GM23338 (cell line): ENCODE measurements at regions not wholly inside any gene's neighbourhood (a gene's known extent, or its start where the extent isn't known, plus 50 kb on each side); places are given as distances from the start of the nearest gene placed in this dataset.

Experiments
- ATAC-seq: fragments of 200-7000 bp; cut with Tn5 transposase; 3 replicates; pipeline ENCODE4 v1.9.1; 2020
- DNase-seq: peaks from one replicate; pipeline ENCODE4 v3.0.0-alpha.2; 2015; ENCODE audit warnings: low spot score
- H2AFZ ChIP-seq: fragments of 200-600 bp; sonication (generic); 2 replicates; pipeline ENCODE4 v1.8.0; 2016; ENCODE audit warnings: antibody characterized with exemption, mild to moderate bottlenecking, moderate library complexity
- H3F3A ChIP-seq: fragments of 200-600 bp; sonication (generic); replicated peaks from 2 replicates; pipeline ENCODE4 v1.8.0; 2017; ENCODE audit warnings: antibody characterized with exemption, mixed run types, low read depth
- H3K27ac ChIP-seq: fragments of 200-600 bp; sonication (generic); 2 replicates; pipeline ENCODE4 v1.6.1; 2016; ENCODE audit warnings: low read depth
- H3K27me3 ChIP-seq: fragments of 200-600 bp; sonication (generic); 2 replicates; pipeline ENCODE4 v1.8.0; 2016; ENCODE audit warnings: mild to moderate bottlenecking, mixed run types, moderate library complexity; ENCODE audit not compliant: insufficient read depth
- H3K36me3 ChIP-seq: fragments of 200-600 bp; sonication (generic); 2 replicates; pipeline ENCODE4 v1.8.0; 2016; ENCODE audit warnings: mild to moderate bottlenecking; ENCODE audit not compliant: insufficient read depth
- H3K4me1 ChIP-seq: fragments of 200-600 bp; sonication (generic); 2 replicates; pipeline ENCODE4 v1.8.0; 2016; ENCODE audit warnings: mild to moderate bottlenecking, moderate library complexity; ENCODE audit not compliant: insufficient read depth
- H3K4me2 ChIP-seq: fragments of 200-600 bp; sonication (generic); 2 replicates; pipeline ENCODE4 v1.7.1; 2017; ENCODE audit warnings: mixed run types
- H3K4me3 ChIP-seq: fragments of 200-600 bp; sonication (generic); 2 replicates; pipeline ENCODE4 v1.6.1; 2016; ENCODE audit warnings: mixed run types
- H3K79me2 ChIP-seq: fragments of 200-600 bp; sonication (generic); replicated peaks from 2 replicates; pipeline ENCODE4 v1.8.0; 2017; ENCODE audit warnings: mild to moderate bottlenecking; ENCODE audit not compliant: insufficient read depth
- H3K9me2 ChIP-seq: fragments of 200-600 bp; sonication (generic); 2 replicates; pipeline ENCODE4 v1.8.0; 2017; ENCODE audit not compliant: insufficient read depth
- H4K20me1 ChIP-seq: fragments of 200-600 bp; sonication (generic); replicated peaks from 2 replicates; pipeline ENCODE4 v1.8.0; 2017; ENCODE audit warnings: mild to moderate bottlenecking; ENCODE audit not compliant: insufficient read depth
- H3K27ac Mint-ChIP-seq: 2 replicates; pipeline ENCODE4 v1.8.0; 2020; ENCODE audit warnings: inconsistent platforms, mild to moderate bottlenecking, moderate library complexity, mixed read lengths
- H3K27me3 Mint-ChIP-seq: 3 replicates; pipeline ENCODE4 v1.8.0; 2022; ENCODE audit warnings: low read depth, mild to moderate bottlenecking, moderate library complexity, mixed read lengths, inconsistent platforms; ENCODE audit not compliant: insufficient read depth, poor library complexity
- H3K36me3 Mint-ChIP-seq: 3 replicates; pipeline ENCODE4 v1.8.0; 2021; ENCODE audit warnings: low read depth, mild to moderate bottlenecking, inconsistent platforms, moderate library complexity, mixed read lengths
- H3K4me1 Mint-ChIP-seq: 3 replicates; pipeline ENCODE4 v1.8.0; 2020; ENCODE audit warnings: mild to moderate bottlenecking, inconsistent platforms, mixed read lengths
- H3K4me3 Mint-ChIP-seq: 3 replicates; pipeline ENCODE4 v1.8.0; 2021; ENCODE audit warnings: moderate library complexity, mild to moderate bottlenecking, inconsistent platforms, mixed read lengths
- H3K9me3 Mint-ChIP-seq: 3 replicates; pipeline ENCODE4 v1.8.0; 2020; ENCODE audit warnings: moderate library complexity, mild to moderate bottlenecking, inconsistent platforms, mixed read lengths
- EZH2 ChIP-seq: fragments of 200-600 bp; sonication (generic); IDR thresholded peaks from one replicate; pipeline ENCODE4 v1.8.0; 2017; ENCODE audit warnings: antibody characterized with exemption, mild to moderate bottlenecking, low read depth; ENCODE audit not compliant: unreplicated experiment
- EZH2phosphoT487 ChIP-seq: fragments of 200-600 bp; sonication (generic); IDR thresholded peaks from one replicate; pipeline ENCODE4 v1.8.1; 2018; ENCODE audit warnings: antibody characterized with exemption; ENCODE audit not compliant: unreplicated experiment
- JUNB ChIP-seq: IDR thresholded peaks from one replicate; pipeline ENCODE4 v1.6.1; 2016; ENCODE audit warnings: antibody characterized with exemption; ENCODE audit not compliant: unreplicated experiment
- ZNF331 ChIP-seq: fragments of 250-450 bp; sonication (Bioruptor Pico); IDR thresholded peaks from 2 replicates; pipeline ENCODE4 v1.5.0; 2020; ENCODE audit warnings: low read depth, mild to moderate bottlenecking, moderate library complexity
- TF ChIP-seq, protein P1 (sequence below): IDR thresholded peaks from one replicate; pipeline ENCODE4 v1.6.1; 2018; ENCODE audit warnings: antibody characterized with exemption; ENCODE audit not compliant: unreplicated experiment
- TF ChIP-seq, protein P2 (sequence below), 2 experiments: fragments of 200-600 bp in 1 of 2; sonication (generic) in 1 of 2; conservative IDR thresholded peaks; 2 replicates each; pipeline versions ENCODE4 v1.5.1 to v1.6.1; 2016 to 2017; ENCODE audit warnings: antibody characterized with exemption in 2 of 2, low read depth in 2 of 2, mild to moderate bottlenecking in 2 of 2, moderate library complexity in 1 of 2
- TF ChIP-seq, protein P3 (sequence below): IDR thresholded peaks from 2 replicates; pipeline ENCODE4 v1.6.1; 2016; ENCODE audit warnings: antibody characterized with exemption
- TF ChIP-seq, protein P4 (sequence below): fragments of 250-450 bp; sonication (Bioruptor Pico); IDR thresholded peaks from 2 replicates; pipeline ENCODE4 v1.5.0; 2020; ENCODE audit warnings: mild to moderate bottlenecking, moderate library complexity

DNA sequence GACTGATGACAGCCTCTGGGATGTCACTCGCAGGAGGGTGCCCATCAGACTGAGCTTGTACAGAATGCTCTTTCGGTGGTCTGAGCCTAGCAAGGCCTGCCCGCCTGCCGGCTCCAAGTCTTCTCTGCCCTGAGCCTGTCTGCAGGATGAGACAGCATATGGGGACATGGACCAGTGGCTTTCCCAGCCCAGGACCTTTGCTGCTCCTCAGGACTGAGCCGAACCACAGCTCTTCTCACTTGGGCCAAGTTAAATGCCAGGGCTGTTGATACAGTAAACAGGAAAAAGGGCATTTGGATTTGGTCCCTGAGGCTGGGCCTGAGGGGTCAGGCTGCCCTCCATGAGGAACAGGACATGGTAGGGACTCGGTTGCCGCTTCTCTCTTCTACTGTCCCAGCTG is 64.3 kb upstream of the EPS8L3 start (continued):
- TF ChIP-seq, protein P1, sequence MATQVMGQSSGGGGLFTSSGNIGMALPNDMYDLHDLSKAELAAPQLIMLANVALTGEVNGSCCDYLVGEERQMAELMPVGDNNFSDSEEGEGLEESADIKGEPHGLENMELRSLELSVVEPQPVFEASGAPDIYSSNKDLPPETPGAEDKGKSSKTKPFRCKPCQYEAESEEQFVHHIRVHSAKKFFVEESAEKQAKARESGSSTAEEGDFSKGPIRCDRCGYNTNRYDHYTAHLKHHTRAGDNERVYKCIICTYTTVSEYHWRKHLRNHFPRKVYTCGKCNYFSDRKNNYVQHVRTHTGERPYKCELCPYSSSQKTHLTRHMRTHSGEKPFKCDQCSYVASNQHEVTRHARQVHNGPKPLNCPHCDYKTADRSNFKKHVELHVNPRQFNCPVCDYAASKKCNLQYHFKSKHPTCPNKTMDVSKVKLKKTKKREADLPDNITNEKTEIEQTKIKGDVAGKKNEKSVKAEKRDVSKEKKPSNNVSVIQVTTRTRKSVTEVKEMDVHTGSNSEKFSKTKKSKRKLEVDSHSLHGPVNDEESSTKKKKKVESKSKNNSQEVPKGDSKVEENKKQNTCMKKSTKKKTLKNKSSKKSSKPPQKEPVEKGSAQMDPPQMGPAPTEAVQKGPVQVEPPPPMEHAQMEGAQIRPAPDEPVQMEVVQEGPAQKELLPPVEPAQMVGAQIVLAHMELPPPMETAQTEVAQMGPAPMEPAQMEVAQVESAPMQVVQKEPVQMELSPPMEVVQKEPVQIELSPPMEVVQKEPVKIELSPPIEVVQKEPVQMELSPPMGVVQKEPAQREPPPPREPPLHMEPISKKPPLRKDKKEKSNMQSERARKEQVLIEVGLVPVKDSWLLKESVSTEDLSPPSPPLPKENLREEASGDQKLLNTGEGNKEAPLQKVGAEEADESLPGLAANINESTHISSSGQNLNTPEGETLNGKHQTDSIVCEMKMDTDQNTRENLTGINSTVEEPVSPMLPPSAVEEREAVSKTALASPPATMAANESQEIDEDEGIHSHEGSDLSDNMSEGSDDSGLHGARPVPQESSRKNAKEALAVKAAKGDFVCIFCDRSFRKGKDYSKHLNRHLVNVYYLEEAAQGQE, result no peak
- TF ChIP-seq EZH2phosphoT487 (no peak), JUNB (no peak), EZH2 (no peak)

DNA sequence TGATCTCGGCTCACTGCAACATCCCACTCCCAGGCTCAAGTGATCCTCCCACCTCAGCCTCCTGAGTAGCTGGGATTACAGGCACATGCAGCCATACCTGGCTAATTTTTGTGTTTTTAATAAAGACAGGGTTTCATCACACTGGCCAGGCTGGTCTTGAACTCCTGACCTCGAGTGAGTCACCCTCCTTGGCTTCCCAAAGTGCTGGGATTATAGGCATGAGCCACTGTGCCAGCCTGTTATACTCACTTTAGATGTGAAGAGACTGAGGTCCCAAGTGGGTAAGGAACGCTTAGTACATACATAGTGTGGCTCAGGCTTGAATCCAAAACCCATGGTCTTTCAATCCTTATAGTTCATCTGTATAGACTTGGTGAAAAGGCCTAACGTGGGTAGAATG is 63.7 kb upstream of the EPS8L3 start:
- Mint-ChIP-seq H3K9me3 (peaks cover 22% of the 10 kb centered on the region), H3K27me3 (peaks cover 8% of the 10 kb centered on the region), H3K36me3 (peaks cover 23% of the 10 kb centered on the region), H3K27ac (no peak overlapping the region), H3K4me1 (peaks cover 15% of the 10 kb centered on the region), H3K4me3 (no peak overlapping the region)
- Histone ChIP-seq H3K4me3 (no peak overlapping the region), H2AFZ (no peak overlapping the region), H3K27ac (no peak overlapping the region), H3K4me1 (peaks cover 8% of the 10 kb centered on the region), H3K4me2 (no peak overlapping the region), H3K9me2 (no peaks in the 10 kb centered on the region), H3K36me3 (no peaks in the 10 kb centered on the region), H3K79me2 (no peaks in the 10 kb centered on the region), H3K27me3 (no peaks in the 10 kb centered on the region), H4K20me1 (no peaks in the 10 kb centered on the region), H3F3A (no peaks in the 10 kb centered on the region)
- DNase-seq (no peak), ATAC-seq (no peak)
- TF ChIP-seq, protein P2, sequence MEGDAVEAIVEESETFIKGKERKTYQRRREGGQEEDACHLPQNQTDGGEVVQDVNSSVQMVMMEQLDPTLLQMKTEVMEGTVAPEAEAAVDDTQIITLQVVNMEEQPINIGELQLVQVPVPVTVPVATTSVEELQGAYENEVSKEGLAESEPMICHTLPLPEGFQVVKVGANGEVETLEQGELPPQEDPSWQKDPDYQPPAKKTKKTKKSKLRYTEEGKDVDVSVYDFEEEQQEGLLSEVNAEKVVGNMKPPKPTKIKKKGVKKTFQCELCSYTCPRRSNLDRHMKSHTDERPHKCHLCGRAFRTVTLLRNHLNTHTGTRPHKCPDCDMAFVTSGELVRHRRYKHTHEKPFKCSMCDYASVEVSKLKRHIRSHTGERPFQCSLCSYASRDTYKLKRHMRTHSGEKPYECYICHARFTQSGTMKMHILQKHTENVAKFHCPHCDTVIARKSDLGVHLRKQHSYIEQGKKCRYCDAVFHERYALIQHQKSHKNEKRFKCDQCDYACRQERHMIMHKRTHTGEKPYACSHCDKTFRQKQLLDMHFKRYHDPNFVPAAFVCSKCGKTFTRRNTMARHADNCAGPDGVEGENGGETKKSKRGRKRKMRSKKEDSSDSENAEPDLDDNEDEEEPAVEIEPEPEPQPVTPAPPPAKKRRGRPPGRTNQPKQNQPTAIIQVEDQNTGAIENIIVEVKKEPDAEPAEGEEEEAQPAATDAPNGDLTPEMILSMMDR (conservative IDR thresholded peaks at IDR 0.05; ENCODE audit: low read depth in 2 of 2), result no peak
- TF ChIP-seq, protein P3, sequence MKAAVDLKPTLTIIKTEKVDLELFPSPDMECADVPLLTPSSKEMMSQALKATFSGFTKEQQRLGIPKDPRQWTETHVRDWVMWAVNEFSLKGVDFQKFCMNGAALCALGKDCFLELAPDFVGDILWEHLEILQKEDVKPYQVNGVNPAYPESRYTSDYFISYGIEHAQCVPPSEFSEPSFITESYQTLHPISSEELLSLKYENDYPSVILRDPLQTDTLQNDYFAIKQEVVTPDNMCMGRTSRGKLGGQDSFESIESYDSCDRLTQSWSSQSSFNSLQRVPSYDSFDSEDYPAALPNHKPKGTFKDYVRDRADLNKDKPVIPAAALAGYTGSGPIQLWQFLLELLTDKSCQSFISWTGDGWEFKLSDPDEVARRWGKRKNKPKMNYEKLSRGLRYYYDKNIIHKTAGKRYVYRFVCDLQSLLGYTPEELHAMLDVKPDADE, result no peak
- no peak for TF ChIP-seq EZH2phosphoT487
- TF ChIP-seq, protein P4, sequence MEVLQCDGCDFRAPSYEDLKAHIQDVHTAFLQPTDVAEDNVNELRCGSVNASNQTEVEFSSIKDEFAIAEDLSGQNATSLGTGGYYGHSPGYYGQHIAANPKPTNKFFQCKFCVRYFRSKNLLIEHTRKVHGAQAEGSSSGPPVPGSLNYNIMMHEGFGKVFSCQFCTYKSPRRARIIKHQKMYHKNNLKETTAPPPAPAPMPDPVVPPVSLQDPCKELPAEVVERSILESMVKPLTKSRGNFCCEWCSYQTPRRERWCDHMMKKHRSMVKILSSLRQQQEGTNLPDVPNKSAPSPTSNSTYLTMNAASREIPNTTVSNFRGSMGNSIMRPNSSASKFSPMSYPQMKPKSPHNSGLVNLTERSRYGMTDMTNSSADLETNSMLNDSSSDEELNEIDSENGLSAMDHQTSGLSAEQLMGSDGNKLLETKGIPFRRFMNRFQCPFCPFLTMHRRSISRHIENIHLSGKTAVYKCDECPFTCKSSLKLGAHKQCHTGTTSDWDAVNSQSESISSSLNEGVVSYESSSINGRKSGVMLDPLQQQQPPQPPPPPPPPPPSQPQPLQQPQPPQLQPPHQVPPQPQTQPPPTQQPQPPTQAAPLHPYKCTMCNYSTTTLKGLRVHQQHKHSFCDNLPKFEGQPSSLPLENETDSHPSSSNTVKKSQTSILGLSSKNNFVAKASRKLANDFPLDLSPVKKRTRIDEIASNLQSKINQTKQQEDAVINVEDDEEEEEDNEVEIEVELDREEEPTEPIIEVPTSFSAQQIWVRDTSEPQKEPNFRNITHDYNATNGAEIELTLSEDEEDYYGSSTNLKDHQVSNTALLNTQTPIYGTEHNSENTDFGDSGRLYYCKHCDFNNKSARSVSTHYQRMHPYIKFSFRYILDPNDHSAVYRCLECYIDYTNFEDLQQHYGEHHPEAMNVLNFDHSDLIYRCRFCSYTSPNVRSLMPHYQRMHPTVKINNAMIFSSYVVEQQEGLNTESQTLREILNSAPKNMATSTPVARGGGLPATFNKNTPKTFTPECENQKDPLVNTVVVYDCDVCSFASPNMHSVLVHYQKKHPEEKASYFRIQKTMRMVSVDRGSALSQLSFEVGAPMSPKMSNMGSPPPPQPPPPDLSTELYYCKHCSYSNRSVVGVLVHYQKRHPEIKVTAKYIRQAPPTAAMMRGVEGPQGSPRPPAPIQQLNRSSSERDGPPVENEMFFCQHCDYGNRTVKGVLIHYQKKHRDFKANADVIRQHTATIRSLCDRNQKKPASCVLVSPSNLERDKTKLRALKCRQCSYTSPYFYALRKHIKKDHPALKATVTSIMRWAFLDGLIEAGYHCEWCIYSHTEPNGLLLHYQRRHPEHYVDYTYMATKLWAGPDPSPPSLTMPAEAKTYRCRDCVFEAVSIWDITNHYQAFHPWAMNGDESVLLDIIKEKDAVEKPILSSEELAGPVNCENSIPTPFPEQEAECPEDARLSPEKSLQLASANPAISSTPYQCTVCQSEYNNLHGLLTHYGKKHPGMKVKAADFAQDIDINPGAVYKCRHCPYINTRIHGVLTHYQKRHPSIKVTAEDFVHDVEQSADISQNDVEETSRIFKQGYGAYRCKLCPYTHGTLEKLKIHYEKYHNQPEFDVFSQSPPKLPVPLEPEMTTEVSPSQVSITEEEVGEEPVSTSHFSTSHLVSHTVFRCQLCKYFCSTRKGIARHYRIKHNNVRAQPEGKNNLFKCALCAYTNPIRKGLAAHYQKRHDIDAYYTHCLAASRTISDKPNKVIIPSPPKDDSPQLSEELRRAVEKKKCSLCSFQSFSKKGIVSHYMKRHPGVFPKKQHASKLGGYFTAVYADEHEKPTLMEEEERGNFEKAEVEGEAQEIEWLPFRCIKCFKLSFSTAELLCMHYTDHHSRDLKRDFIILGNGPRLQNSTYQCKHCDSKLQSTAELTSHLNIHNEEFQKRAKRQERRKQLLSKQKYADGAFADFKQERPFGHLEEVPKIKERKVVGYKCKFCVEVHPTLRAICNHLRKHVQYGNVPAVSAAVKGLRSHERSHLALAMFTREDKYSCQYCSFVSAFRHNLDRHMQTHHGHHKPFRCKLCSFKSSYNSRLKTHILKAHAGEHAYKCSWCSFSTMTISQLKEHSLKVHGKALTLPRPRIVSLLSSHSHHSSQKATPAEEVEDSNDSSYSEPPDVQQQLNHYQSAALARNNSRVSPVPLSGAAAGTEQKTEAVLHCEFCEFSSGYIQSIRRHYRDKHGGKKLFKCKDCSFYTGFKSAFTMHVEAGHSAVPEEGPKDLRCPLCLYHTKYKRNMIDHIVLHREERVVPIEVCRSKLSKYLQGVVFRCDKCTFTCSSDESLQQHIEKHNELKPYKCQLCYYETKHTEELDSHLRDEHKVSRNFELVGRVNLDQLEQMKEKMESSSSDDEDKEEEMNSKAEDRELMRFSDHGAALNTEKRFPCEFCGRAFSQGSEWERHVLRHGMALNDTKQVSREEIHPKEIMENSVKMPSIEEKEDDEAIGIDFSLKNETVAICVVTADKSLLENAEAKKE (CRISPR knock-in tag), result no peak
- TF ChIP-seq ZNF331 (CRISPR knock-in tag), result no peak
- TF ChIP-seq, protein P1, result no peak
